ENCODE measurements at regions not wholly inside any gene's neighbourhood (a gene's known extent, or its start where the extent isn't known, plus 50 kb on each side); places are given as distances from the start of the nearest gene placed in this dataset.

DNA sequence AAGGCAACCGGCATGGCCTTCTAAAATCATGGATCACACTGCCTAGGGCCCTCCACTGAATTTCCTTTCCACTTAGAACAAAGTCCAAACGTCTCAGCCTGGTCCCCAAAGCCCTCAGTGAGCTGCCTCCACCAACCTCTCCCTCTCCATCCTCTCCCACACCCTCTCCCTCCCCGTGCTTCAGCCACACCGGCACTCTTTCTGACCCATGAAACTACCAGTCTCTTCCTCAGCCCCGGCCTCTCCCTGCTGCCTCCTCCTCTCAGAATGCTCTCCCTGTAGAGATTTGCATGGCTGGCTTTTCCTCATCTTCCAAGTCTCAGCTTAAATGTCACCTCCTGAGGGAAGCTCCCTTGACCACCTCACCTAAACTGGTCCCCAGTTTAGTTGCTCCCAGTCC, 219.0 kb upstream of the ZMIZ1 start:
- TF ChIP-seq, protein P1, sequence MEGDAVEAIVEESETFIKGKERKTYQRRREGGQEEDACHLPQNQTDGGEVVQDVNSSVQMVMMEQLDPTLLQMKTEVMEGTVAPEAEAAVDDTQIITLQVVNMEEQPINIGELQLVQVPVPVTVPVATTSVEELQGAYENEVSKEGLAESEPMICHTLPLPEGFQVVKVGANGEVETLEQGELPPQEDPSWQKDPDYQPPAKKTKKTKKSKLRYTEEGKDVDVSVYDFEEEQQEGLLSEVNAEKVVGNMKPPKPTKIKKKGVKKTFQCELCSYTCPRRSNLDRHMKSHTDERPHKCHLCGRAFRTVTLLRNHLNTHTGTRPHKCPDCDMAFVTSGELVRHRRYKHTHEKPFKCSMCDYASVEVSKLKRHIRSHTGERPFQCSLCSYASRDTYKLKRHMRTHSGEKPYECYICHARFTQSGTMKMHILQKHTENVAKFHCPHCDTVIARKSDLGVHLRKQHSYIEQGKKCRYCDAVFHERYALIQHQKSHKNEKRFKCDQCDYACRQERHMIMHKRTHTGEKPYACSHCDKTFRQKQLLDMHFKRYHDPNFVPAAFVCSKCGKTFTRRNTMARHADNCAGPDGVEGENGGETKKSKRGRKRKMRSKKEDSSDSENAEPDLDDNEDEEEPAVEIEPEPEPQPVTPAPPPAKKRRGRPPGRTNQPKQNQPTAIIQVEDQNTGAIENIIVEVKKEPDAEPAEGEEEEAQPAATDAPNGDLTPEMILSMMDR (conservative IDR thresholded peaks at IDR 0.05; ENCODE audit: low read depth, low read length): no peak
- TF ChIP-seq EZH2phosphoT487 (IDR thresholded peaks at IDR 0.05; ENCODE audit: borderline replicate concordance, low read length) (no peak), EZH2 (IDR thresholded peaks at IDR 0.05; ENCODE audit: low read length, unreplicated experiment) (no peak)

Measured in PC-3 (cell line).